ENCODE measurements at regions not wholly inside any gene's neighbourhood (a gene's known extent, or its start where the extent isn't known, plus 50 kb on each side); places are given as distances from the start of the nearest gene placed in this dataset.
A peak's percentile ranks its signal among the peaks of the same experiment; 100 is the strongest.
"Not testable (repeated sequence)": the region's sequence is repeated elsewhere in the genome, so short reads cannot be mapped to it uniquely, and the experiment has no call there.

- TF ChIP-seq, protein P1, sequence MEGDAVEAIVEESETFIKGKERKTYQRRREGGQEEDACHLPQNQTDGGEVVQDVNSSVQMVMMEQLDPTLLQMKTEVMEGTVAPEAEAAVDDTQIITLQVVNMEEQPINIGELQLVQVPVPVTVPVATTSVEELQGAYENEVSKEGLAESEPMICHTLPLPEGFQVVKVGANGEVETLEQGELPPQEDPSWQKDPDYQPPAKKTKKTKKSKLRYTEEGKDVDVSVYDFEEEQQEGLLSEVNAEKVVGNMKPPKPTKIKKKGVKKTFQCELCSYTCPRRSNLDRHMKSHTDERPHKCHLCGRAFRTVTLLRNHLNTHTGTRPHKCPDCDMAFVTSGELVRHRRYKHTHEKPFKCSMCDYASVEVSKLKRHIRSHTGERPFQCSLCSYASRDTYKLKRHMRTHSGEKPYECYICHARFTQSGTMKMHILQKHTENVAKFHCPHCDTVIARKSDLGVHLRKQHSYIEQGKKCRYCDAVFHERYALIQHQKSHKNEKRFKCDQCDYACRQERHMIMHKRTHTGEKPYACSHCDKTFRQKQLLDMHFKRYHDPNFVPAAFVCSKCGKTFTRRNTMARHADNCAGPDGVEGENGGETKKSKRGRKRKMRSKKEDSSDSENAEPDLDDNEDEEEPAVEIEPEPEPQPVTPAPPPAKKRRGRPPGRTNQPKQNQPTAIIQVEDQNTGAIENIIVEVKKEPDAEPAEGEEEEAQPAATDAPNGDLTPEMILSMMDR (IDR thresholded peaks at IDR 0.05; ENCODE audit: insufficient read depth, low read length, severe bottlenecking), result no peak
- H3K27me3 ChIP-seq (ENCODE audit: control insufficient read depth, insufficient read depth, low read length), result no peaks in the 10 kb centered on the region
- FAIRE-seq, result no peak
- no peak for DNase-seq (ENCODE audit: low read depth)
- H3K4me3 ChIP-seq (ENCODE audit: low read depth, low read length), result no peak overlapping the region
- no peaks in the 10 kb centered on the region for H3K36me3 ChIP-seq (ENCODE audit: control insufficient read depth, insufficient read depth, low read length)
Measured at GRCh38 chr7:10646194-10646593, 327.5 kb upstream of the PHF14 start.

GRCh38 chr7:10648289-10648688, 325.4 kb upstream of the PHF14 start:
- no peaks in the 10 kb centered on the region for H3K27me3 ChIP-seq (ENCODE audit: control insufficient read depth, insufficient read depth, low read length)
- no peak overlapping the region for H3K4me3 ChIP-seq (ENCODE audit: low read depth, low read length)
- TF ChIP-seq, protein P1 (IDR thresholded peaks at IDR 0.05; ENCODE audit: insufficient read depth, low read length, severe bottlenecking), result no peak
- no peaks in the 10 kb centered on the region for H3K36me3 ChIP-seq (ENCODE audit: control insufficient read depth, insufficient read depth, low read length)
- FAIRE-seq, result no peak
- no peak for DNase-seq (ENCODE audit: low read depth)

- not testable (repeated sequence) for H3K27me3 ChIP-seq (ENCODE audit: control insufficient read depth, insufficient read depth, low read length); DNase-seq (ENCODE audit: low read depth); H3K36me3 ChIP-seq (ENCODE audit: control insufficient read depth, insufficient read depth, low read length); H3K4me3 ChIP-seq (ENCODE audit: low read depth, low read length)
- FAIRE-seq, result peak; percentile 28
Measured at GRCh38 chr7:10649120-10649519, 324.6 kb upstream of the PHF14 start.

GRCh38 chr7:10655031-10655430, 318.6 kb upstream of the PHF14 start:
- FAIRE-seq (no peak), DNase-seq (ENCODE audit: low read depth) (no peak)
- TF ChIP-seq, protein P1 (IDR thresholded peaks at IDR 0.05; ENCODE audit: insufficient read depth, low read length, severe bottlenecking), result no peak
- Histone ChIP-seq H3K27me3 (ENCODE audit: control insufficient read depth, insufficient read depth, low read length) (no peaks in the 10 kb centered on the region), H3K36me3 (ENCODE audit: control insufficient read depth, insufficient read depth, low read length) (no peaks in the 10 kb centered on the region), H3K4me3 (ENCODE audit: low read depth, low read length) (no peak overlapping the region)

DNA sequence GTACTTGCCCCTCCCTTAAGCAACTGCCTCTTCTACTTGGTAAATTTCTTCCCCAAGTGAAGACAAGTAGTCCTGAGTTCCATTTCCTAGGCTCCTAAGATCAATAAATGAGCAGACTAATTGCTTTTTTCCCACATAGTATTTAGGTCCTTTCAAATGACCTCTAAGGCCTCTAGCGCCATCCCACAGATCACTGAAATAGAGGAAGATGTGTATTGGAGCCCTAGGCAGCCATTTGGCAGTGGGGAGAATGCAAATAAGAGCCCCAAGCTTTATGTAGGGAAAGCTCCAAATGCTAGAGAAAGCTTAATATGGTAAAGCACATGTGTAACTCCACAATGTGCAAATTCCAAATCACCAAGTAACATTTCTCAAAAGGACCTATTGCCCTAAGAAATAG, 316.5 kb upstream of the PHF14 start:
- no peak overlapping the region for H3K4me3 ChIP-seq (ENCODE audit: low read depth, low read length)
- no peaks in the 10 kb centered on the region for H3K36me3 ChIP-seq (ENCODE audit: control insufficient read depth, insufficient read depth, low read length)
- TF ChIP-seq, protein P1 (IDR thresholded peaks at IDR 0.05; ENCODE audit: insufficient read depth, low read length, severe bottlenecking), result no peak
- H3K27me3 ChIP-seq (ENCODE audit: control insufficient read depth, insufficient read depth, low read length), result no peaks in the 10 kb centered on the region
- DNase-seq (ENCODE audit: low read depth) (no peak), FAIRE-seq (no peak)

- FAIRE-seq, result no peak
- H3K27me3 ChIP-seq (ENCODE audit: control insufficient read depth, insufficient read depth, low read length), result no peaks in the 10 kb centered on the region
- H3K36me3 ChIP-seq (ENCODE audit: control insufficient read depth, insufficient read depth, low read length), result no peaks in the 10 kb centered on the region
- H3K4me3 ChIP-seq (ENCODE audit: low read depth, low read length), result no peak overlapping the region
- TF ChIP-seq, protein P1 (IDR thresholded peaks at IDR 0.05; ENCODE audit: insufficient read depth, low read length, severe bottlenecking), result no peak
- no peak for DNase-seq (ENCODE audit: low read depth)
Measured at GRCh38 chr7:10657837-10658236, 315.8 kb upstream of the PHF14 start.
